OCI-LY3 (cell line): ENCODE measurements at regions not wholly inside any gene's neighbourhood (a gene's known extent, or its start where the extent isn't known, plus 50 kb on each side); places are given as distances from the start of the nearest gene placed in this dataset.
A peak's percentile ranks its signal among the peaks of the same experiment; 100 is the strongest.

ENCODE experiments used
- H2AFZ ChIP-seq: fragments of 200-600, 300-600 bp; shearing (Covaris generic); 2 replicates; pipeline ENCODE4 v1.6.0; 2014; ENCODE audit warnings: antibody characterized with exemption, low read depth, low read length
- H3K27ac ChIP-seq: fragments of 200-600, 300-600 bp; sonication (generic); 2 replicates; pipeline ENCODE4 v1.5.1; 2014; ENCODE audit warnings: mild to moderate bottlenecking, low read length, moderate library complexity, mixed read lengths
- H3K27me3 ChIP-seq: fragments of 200-600, 300-600 bp; sonication (generic); 2 replicates; pipeline ENCODE4 v1.6.1; 2014; ENCODE audit warnings: low read depth, low read length, mixed read lengths
- H3K36me3 ChIP-seq: fragments of 200-600, 300-600 bp; sonication (generic); replicated peaks from 2 replicates; pipeline ENCODE3; 2014; ENCODE audit warnings: low read depth, low read length, mixed read lengths
- H3K4me1 ChIP-seq: fragments of 300-600, 200-600 bp; sonication (generic); 2 replicates; pipeline ENCODE4 v1.6.1; 2014; ENCODE audit warnings: low read length, mixed read lengths
- H3K4me2 ChIP-seq: fragments of 200-600, 300-600 bp; sonication (generic); 2 replicates; pipeline ENCODE4 v1.6.1; 2014; ENCODE audit warnings: low read length, mixed read lengths
- H3K4me3 ChIP-seq: fragments of 300-600, 200-600 bp; sonication (generic); 2 replicates; pipeline ENCODE4 v1.5.1; 2014; ENCODE audit warnings: antibody characterized with exemption, mild to moderate bottlenecking, low read length, moderate library complexity
- H3K79me2 ChIP-seq: fragments of 300-600, 200-600 bp; shearing (Covaris generic); 2 replicates; pipeline ENCODE4 v1.6.1; 2014; ENCODE audit warnings: mild to moderate bottlenecking, low read length, mixed read lengths
- H3K9ac ChIP-seq: fragments of 300-600, 200-600 bp; shearing (Covaris generic); 2 replicates; pipeline ENCODE4 v1.6.0; 2014; ENCODE audit warnings: mild to moderate bottlenecking, low read length, moderate library complexity
- H3K9me3 ChIP-seq: fragments of 200-600, 300-600 bp; shearing (Covaris generic); 2 replicates; pipeline ENCODE4 v1.6.1; 2014; ENCODE audit warnings: low read length, mixed read lengths; ENCODE audit not compliant: insufficient read depth
- H4K20me1 ChIP-seq: fragments of 200-600, 300-600 bp; sonication (generic); 2 replicates; pipeline ENCODE4 v1.6.1; 2016; ENCODE audit warnings: low read length, mixed read lengths; ENCODE audit not compliant: insufficient read depth
- EZH2phosphoT487 ChIP-seq: fragments of 200-600 bp; shearing (Covaris generic); IDR thresholded peaks from 2 replicates; pipeline ENCODE4 v1.6.1; 2018; ENCODE audit warnings: antibody characterized with exemption, mixed run types, low read depth
- TF ChIP-seq, protein P1 (sequence below): fragments of 200-600, 300-600 bp; sonication (generic); IDR thresholded peaks from 2 replicates; pipeline ENCODE4 v1.5.1; 2014; ENCODE audit warnings: antibody characterized with exemption, low read length, low read depth

DNA sequence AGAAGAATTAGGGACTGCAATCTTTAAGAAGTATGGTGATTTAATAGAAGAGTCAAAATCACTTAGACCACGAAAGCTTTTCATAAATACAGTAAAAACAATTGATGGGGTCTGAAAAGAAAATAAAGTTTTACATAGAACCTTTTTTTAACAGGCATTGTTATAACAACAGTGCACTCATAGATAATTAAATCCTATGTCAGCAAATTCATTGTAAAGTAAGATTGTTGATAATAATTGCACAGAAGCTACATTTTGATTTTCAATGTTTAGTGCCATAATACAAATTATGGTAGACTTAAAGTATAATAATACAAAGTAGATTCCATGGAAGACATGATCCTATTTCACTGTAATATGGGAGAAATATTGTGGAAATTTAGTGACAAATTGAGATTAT is 130.7 kb upstream of the FSIP2 start:
- TF ChIP-seq EZH2phosphoT487 = no peak
- TF ChIP-seq, protein P1, sequence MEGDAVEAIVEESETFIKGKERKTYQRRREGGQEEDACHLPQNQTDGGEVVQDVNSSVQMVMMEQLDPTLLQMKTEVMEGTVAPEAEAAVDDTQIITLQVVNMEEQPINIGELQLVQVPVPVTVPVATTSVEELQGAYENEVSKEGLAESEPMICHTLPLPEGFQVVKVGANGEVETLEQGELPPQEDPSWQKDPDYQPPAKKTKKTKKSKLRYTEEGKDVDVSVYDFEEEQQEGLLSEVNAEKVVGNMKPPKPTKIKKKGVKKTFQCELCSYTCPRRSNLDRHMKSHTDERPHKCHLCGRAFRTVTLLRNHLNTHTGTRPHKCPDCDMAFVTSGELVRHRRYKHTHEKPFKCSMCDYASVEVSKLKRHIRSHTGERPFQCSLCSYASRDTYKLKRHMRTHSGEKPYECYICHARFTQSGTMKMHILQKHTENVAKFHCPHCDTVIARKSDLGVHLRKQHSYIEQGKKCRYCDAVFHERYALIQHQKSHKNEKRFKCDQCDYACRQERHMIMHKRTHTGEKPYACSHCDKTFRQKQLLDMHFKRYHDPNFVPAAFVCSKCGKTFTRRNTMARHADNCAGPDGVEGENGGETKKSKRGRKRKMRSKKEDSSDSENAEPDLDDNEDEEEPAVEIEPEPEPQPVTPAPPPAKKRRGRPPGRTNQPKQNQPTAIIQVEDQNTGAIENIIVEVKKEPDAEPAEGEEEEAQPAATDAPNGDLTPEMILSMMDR = no peak
- Histone ChIP-seq H4K20me1 (no peaks in the 10 kb centered on the region), H3K4me2 (no peak overlapping the region), H3K27ac (no peak overlapping the region), H3K27me3 (no peaks in the 10 kb centered on the region), H2AFZ (no peak overlapping the region), H3K9ac (no peak overlapping the region), H3K36me3 (no peaks in the 10 kb centered on the region), H3K79me2 (no peaks in the 10 kb centered on the region), H3K9me3 (no peaks in the 10 kb centered on the region), H3K4me3 (no peak overlapping the region), H3K4me1 (no peaks in the 10 kb centered on the region)

- Histone ChIP-seq H4K20me1 (no peaks in the 10 kb centered on the region), H3K4me2 (0 out of 2 replicates have a peak overlapping the region, but pooled peaks have one; percentile 3), H3K27me3 (no peaks in the 10 kb centered on the region), H3K27ac (no peak overlapping the region), H3K79me2 (no peaks in the 10 kb centered on the region), H3K9me3 (no peaks in the 10 kb centered on the region), H2AFZ (peak overlapping the region; percentile 50; the same call in 1 of the 2 replicates), H3K4me3 (no peak overlapping the region), H3K9ac (no peak overlapping the region), H3K4me1 (no peaks in the 10 kb centered on the region), H3K36me3 (no peaks in the 10 kb centered on the region)
- TF ChIP-seq, protein P1 = peak; percentile 64
- no peak for TF ChIP-seq EZH2phosphoT487
These were observed 129.8 kb upstream of the FSIP2 start for GRCh38 chr2:185608799-185609198.

DNA sequence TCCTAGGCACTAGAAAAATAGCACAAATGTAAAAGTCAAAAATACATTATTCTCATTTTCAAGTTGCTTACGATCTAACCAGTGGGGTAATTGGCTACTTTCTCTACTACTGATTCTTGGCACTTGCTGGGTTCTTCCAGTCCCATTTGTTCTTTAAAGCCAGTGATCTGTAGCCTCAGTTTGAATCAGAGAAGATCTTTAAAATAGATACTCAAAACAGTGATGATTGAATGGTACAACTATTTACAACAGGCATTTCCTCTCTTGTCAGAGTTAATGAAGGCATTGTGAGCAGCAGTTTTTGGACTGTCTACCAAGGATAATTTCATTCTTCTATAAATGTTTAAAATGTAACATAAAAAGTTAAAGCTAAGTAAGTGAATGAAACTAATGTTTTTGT is 128.3 kb upstream of the FSIP2 start:
- H3K27ac ChIP-seq = no peak overlapping the region
- no peaks in the 10 kb centered on the region for H3K79me2 ChIP-seq

DNA sequence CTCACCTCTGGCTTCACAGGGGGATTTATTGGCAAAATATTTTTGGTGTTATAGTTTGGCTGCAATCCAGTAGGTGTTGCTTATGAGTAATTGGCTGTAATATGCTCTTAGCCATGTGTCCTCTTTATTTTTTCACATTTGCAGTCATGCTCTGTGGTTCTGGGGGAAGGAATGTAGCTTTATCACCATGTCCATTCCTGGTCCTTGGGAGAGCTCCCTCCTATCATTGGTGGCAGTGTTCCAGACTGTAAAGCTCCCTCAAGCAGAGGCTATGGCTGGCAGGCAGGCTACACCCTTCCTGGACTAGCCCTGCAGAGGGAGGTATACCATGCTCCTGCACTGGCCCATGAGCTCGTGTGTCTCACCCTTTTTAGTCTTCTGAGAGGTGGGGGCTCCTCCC is 120.0 kb upstream of the FSIP2 start:
- Histone ChIP-seq H3K79me2 (no peaks in the 10 kb centered on the region), H3K4me1 (no peaks in the 10 kb centered on the region), H3K27ac (no peak overlapping the region), H3K9me3 (no peaks in the 10 kb centered on the region), H3K36me3 (no peaks in the 10 kb centered on the region), H4K20me1 (no peaks in the 10 kb centered on the region), H3K4me3 (no peak overlapping the region), H3K9ac (no peak overlapping the region), H2AFZ (no peak overlapping the region), H3K4me2 (no peak overlapping the region), H3K27me3 (no peaks in the 10 kb centered on the region)
- TF ChIP-seq, protein P1 = no peak
- TF ChIP-seq EZH2phosphoT487 = no peak

More for the DNA sequence above, 128.3 kb upstream of the FSIP2 start:
- H3K4me3 ChIP-seq = no peak overlapping the region
- H3K9me3 ChIP-seq = no peaks in the 10 kb centered on the region
- H4K20me1 ChIP-seq = no peaks in the 10 kb centered on the region
- H3K4me1 ChIP-seq = no peaks in the 10 kb centered on the region
- TF ChIP-seq, protein P1 = no peak
- no peak for TF ChIP-seq EZH2phosphoT487
- no peak overlapping the region for H2AFZ ChIP-seq
- H3K36me3 ChIP-seq = no peaks in the 10 kb centered on the region
- H3K4me2 ChIP-seq = no peak overlapping the region
- H3K9ac ChIP-seq = no peak overlapping the region
- H3K27me3 ChIP-seq = no peaks in the 10 kb centered on the region
